Stomach (tissue), 8 donors: ENCODE measurements at regions not wholly inside any gene's neighbourhood (a gene's known extent, or its start where the extent isn't known, plus 50 kb on each side); places are given as distances from the start of the nearest gene placed in this dataset.

Experiments
- DNase-seq, 2 donors: peaks; one replicate each; pipeline versions ENCODE4 v3.0.0 to v3.0.0-alpha.2; 2013 to 2019
- H3K27ac ChIP-seq, 5 donors: fragments of 200-600 bp in 4 of 5; sonication (generic) in 4 of 5; one replicate each; pipeline ENCODE4 v1.5.1; 2013 to 2019; ENCODE audit warnings: mild to moderate bottlenecking in 1 of 5, moderate library complexity in 1 of 5
- H3K27me3 ChIP-seq, 3 donors: fragments of 200-600 bp; sonication (generic); one replicate each; pipeline ENCODE4 v1.5.1; 2017 to 2019; ENCODE audit warnings: mixed run types in 1 of 3
- H3K36me3 ChIP-seq, 4 donors: fragments of 200-600 bp; sonication (generic); 1 replicate in 3 of 4; 2 replicates in 1 of 4; pipeline ENCODE4 v1.5.1; 2016 to 2019
- H3K4me1 ChIP-seq, 4 donors: fragments of 200-600 bp; sonication (generic); one replicate each; pipeline ENCODE4 v1.5.1; 2016 to 2019
- H3K4me3 ChIP-seq, 4 donors: fragments of 200-600 bp; sonication (generic) in 3 of 4; one replicate each; pipeline ENCODE4 v1.5.1; 2016 to 2019; ENCODE audit warnings: mild to moderate bottlenecking in 1 of 4
- H3K9me3 ChIP-seq, 4 donors: fragments of 200-600 bp; sonication (generic); one replicate each; pipeline ENCODE4 v1.5.1; 2016 to 2019
- CTCF ChIP-seq, 7 experiments: fragments of 450-650 bp in 4 of 7; fragments of 200-600 bp in 3 of 7; sonication (generic) in 3 of 7; IDR thresholded peaks; one replicate each; pipeline ENCODE4 v1.5.1; 2016 to 2019; ENCODE audit warnings: antibody characterized with exemption in 7 of 7, control low read depth in 2 of 7, mild to moderate bottlenecking in 1 of 7
- EP300 ChIP-seq: sonication (generic); formaldehyde crosslinking; IDR thresholded peaks from one replicate; pipeline ENCODE4 v1.6.1; 2017; ENCODE audit warnings: antibody characterized with exemption
- POLR2A ChIP-seq, 4 donors: fragments of 450-650 bp; IDR thresholded peaks; one replicate each; pipeline ENCODE4 v1.6.1; 2016; ENCODE audit warnings: antibody characterized with exemption in 4 of 4, control low read depth in 2 of 4, mild to moderate bottlenecking in 1 of 4, moderate library complexity in 1 of 4
- POLR2AphosphoS5 ChIP-seq, 3 donors: sonication (generic); formaldehyde crosslinking; IDR thresholded peaks; one replicate each; pipeline ENCODE4 v1.6.1; 2016; ENCODE audit warnings: antibody characterized with exemption in 3 of 3
- WGBS, 5 donors: extraction: QIAGEN DNeasy Blood & Tissue Kit in 3 of 5; methylation state at CpG; one replicate each; pipeline versions ENCODE4 v1.1.5 to v1.1.7; 2013 to 2018; 5-methylcytosine and 5-hydroxymethylcytosine counted together
- intact Hi-C: fragments of 100-400 bp; cut with DNase I; formaldehyde crosslinking; loops from one replicate; pipeline ENCODE4 v1.15.1; 2023; ENCODE audit warnings: low total_unique reads
- donor health status: healthy with polysubstance abuse.
- donor health status: Bipolar disorder and iron deficiency.
- donor health status: healthy.

GRCh38 chr13:33659466-33659865 lies 158.5 kb upstream of the RFC3 start:
- peak in 1 of 2 donors; percentile 26 for DNase-seq
- H3K27ac ChIP-seq = no peak overlapping the region
- H3K27me3 ChIP-seq = no peaks in the 10 kb centered on the region
- TF ChIP-seq EP300 (no peak), POLR2AphosphoS5 (IDR thresholded peaks at IDR 0.05) (no peak), POLR2A (IDR thresholded peaks at IDR 0.05) (no peak), CTCF (IDR thresholded peaks at IDR 0.05) (no peak)
- H3K4me1 ChIP-seq = no peaks in the 10 kb centered on the region
- H3K36me3 ChIP-seq = peaks cover 0 to 13% (median 2%) of the 10 kb centered on the region in 4 donors
- intact Hi-C loops = no loop called here
- 54 to 79% (median 68%) methylated on average over 3 to 4 of the region's 4 CpGs for WGBS, 5 donors
- H3K4me3 ChIP-seq = no peak overlapping the region
- no peaks in the 10 kb centered on the region for H3K9me3 ChIP-seq

- DNase-seq = no peak
- Histone ChIP-seq H3K27ac (no peak overlapping the region), H3K4me1 (no peaks in the 10 kb centered on the region), H3K27me3 (no peaks in the 10 kb centered on the region), H3K9me3 (no peaks in the 10 kb centered on the region), H3K4me3 (no peak overlapping the region), H3K36me3 (peaks cover 0 to 13% (median 2%) of the 10 kb centered on the region in 4 donors)
- 92 to 98% (median 96%) methylated on average over 2 of the region's 2 CpGs for WGBS, 5 donors
- TF ChIP-seq POLR2AphosphoS5 (IDR thresholded peaks at IDR 0.05) = no peak
- no peak for TF ChIP-seq CTCF (IDR thresholded peaks at IDR 0.05)
- no peak for TF ChIP-seq EP300
- TF ChIP-seq POLR2A (IDR thresholded peaks at IDR 0.05) = no peak
- intact Hi-C loops = no loop called here
Measured at GRCh38 chr13:33659894-33660293, 158.1 kb upstream of the RFC3 start.

- intact Hi-C loops = no loop called here
- 45 to 68% (median 47%) methylated on average over 4 of the region's 4 CpGs for WGBS, 5 donors
- no peaks in the 10 kb centered on the region for H3K4me1 ChIP-seq
- H3K9me3 ChIP-seq = no peaks in the 10 kb centered on the region
- no peak overlapping the region for H3K4me3 ChIP-seq
- H3K27ac ChIP-seq = no peak overlapping the region
- H3K27me3 ChIP-seq = no peaks in the 10 kb centered on the region
- H3K36me3 ChIP-seq = peaks cover 0 to 13% (median 2%) of the 10 kb centered on the region in 4 donors
- no peak for TF ChIP-seq POLR2A (IDR thresholded peaks at IDR 0.05)
- TF ChIP-seq EP300 = no peak
- no peak for TF ChIP-seq CTCF (IDR thresholded peaks at IDR 0.05)
- no peak for TF ChIP-seq POLR2AphosphoS5 (IDR thresholded peaks at IDR 0.05)
- no peak for DNase-seq
Measured at GRCh38 chr13:33662392-33662791, 155.6 kb upstream of the RFC3 start.

GRCh38 chr13:33665626-33666175 lies 152.2 kb upstream of the RFC3 start:
- WGBS, 5 donors = 80 to 88% (median 87%) methylated on average over 4 of the region's 4 CpGs
- Histone ChIP-seq H3K36me3 (peaks cover 0 to 5% (median 0%) of the 10 kb centered on the region in 4 donors), H3K4me3 (no peak overlapping the region), H3K27me3 (no peaks in the 10 kb centered on the region), H3K4me1 (no peaks in the 10 kb centered on the region), H3K27ac (no peak overlapping the region), H3K9me3 (no peaks in the 10 kb centered on the region)
- intact Hi-C loops = no loop called here
- no peak for TF ChIP-seq POLR2A (IDR thresholded peaks at IDR 0.05)
- TF ChIP-seq POLR2AphosphoS5 (IDR thresholded peaks at IDR 0.05) = no peak
- no peak for TF ChIP-seq EP300
- no peak for TF ChIP-seq CTCF (IDR thresholded peaks at IDR 0.05)
- no peak for DNase-seq
